ENCODE measurements at regions not wholly inside any gene's neighbourhood (a gene's known extent, or its start where the extent isn't known, plus 50 kb on each side); places are given as distances from the start of the nearest gene placed in this dataset.

DNA sequence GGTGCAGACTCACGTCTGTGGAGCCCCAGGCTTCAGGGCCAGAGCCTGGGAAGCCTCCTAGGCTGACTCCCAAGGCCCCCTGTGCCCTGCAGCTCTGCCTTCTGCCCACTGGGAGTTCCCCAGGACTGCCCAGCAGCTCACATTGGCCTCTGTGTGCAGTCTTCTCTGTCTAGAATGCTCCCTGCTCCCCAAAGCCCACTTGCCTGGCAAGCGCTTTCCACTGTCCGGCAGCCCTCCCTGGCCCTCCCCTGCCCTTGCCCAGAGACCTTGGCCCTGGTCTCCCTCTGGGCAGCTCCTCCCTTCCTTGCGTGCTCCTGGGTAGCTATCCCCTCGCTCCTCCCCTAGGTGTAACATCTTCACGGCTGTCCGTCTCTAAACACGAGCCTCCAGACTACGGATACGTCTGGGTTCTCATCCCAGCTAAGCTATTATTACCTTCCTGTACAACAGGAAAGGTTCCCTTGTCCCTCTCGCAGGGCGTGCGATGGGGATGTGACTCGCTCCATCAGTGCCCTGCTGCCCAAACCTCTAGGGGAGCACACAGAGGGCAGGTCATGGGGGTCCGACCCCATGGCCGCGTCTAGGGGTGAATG is 325.5 kb upstream of the RTL1 start:
- Histone ChIP-seq H3K9me3 (ENCODE audit: control insufficient read depth, low read length) (no peaks in the 10 kb centered on the region), H3K9ac (ENCODE audit: low read length) (no peak overlapping the region), H3K36me3 (ENCODE audit: control insufficient read depth, insufficient read depth, low read length, severe bottlenecking) (no peaks in the 10 kb centered on the region), H3K4me1 (ENCODE audit: control insufficient read depth, insufficient read depth, low read length) (no peaks in the 10 kb centered on the region), H3K4me3 (ENCODE audit: low read length) (peak overlapping the region; percentile 52), H3K27me3 (replicated peaks; ENCODE audit: control insufficient read depth, insufficient read depth, low read length) (peaks cover 11% of the 10 kb centered on the region)
- no peak for DNase-seq (ENCODE audit: low read depth)

GRCh38 chr14:101229666-101230065 is 326.1 kb upstream of the RTL1 start:
- Histone ChIP-seq H3K9ac (ENCODE audit: low read length) (no peak overlapping the region), H3K9me3 (ENCODE audit: control insufficient read depth, low read length) (no peaks in the 10 kb centered on the region), H3K27me3 (replicated peaks; ENCODE audit: control insufficient read depth, insufficient read depth, low read length) (peaks cover 10% of the 10 kb centered on the region), H3K36me3 (ENCODE audit: control insufficient read depth, insufficient read depth, low read length, severe bottlenecking) (no peaks in the 10 kb centered on the region), H3K4me3 (ENCODE audit: low read length) (peak overlapping the region; percentile 52), H3K4me1 (ENCODE audit: control insufficient read depth, insufficient read depth, low read length) (no peaks in the 10 kb centered on the region)
- DNase-seq (ENCODE audit: low read depth), result no peak

DNA sequence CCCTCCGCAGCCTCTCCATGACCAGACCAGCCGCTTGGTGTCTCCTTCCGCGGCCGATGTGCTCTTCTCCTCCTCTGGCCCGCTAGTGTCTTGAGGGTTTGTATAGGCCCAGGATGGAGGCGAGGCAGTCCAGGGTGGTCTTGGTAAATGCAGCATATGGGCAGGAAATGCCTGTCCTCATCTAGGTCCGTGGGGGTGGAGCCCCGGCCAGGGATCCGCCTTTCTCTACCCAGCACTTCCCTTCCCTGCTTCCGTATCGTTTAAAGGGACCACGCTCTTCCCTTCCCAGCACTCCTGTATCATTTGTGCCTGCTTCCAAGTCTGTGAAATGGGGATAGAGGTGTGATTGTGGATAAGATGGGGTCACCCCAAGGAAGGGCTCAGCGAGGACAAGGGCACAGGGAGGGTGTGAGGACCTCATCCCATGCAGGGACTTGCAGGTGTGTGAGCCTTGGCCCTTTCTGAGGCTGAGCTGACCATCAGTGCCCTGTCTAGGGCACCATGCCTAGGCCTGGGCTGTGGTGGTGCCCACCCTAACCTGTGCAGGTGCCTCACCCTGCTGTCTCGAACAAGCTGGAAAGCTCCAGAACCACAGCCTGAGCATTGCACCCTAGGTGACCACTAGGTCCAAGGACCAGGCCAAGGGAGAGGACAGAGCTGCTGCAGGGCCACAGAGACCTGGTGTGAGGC is 326.8 kb upstream of the RTL1 start:
- H3K27me3 ChIP-seq (replicated peaks; ENCODE audit: control insufficient read depth, insufficient read depth, low read length), result peaks cover 4% of the 10 kb centered on the region
- peak overlapping the region; percentile 26 for H3K4me3 ChIP-seq (ENCODE audit: low read length)
- DNase-seq (ENCODE audit: low read depth), result no peak
- no peaks in the 10 kb centered on the region for H3K9me3 ChIP-seq (ENCODE audit: control insufficient read depth, low read length)
- no peak overlapping the region for H3K9ac ChIP-seq (ENCODE audit: low read length)
- H3K4me1 ChIP-seq (ENCODE audit: control insufficient read depth, insufficient read depth, low read length), result no peaks in the 10 kb centered on the region
- no peaks in the 10 kb centered on the region for H3K36me3 ChIP-seq (ENCODE audit: control insufficient read depth, insufficient read depth, low read length, severe bottlenecking)

- no peak for DNase-seq (ENCODE audit: low read depth)
- H3K27me3 ChIP-seq (replicated peaks; ENCODE audit: control insufficient read depth, insufficient read depth, low read length), result peaks cover 4% of the 10 kb centered on the region
- H3K9ac ChIP-seq (ENCODE audit: low read length), result no peak overlapping the region
- H3K36me3 ChIP-seq (ENCODE audit: control insufficient read depth, insufficient read depth, low read length, severe bottlenecking), result no peaks in the 10 kb centered on the region
- no peak overlapping the region for H3K4me3 ChIP-seq (ENCODE audit: low read length)
- no peaks in the 10 kb centered on the region for H3K4me1 ChIP-seq (ENCODE audit: control insufficient read depth, insufficient read depth, low read length)
- H3K9me3 ChIP-seq (ENCODE audit: control insufficient read depth, low read length), result no peaks in the 10 kb centered on the region
Measured at GRCh38 chr14:101230851-101231550, 327.5 kb upstream of the RTL1 start.

GRCh38 chr14:101231828-101232227 is 328.3 kb upstream of the RTL1 start:
- Histone ChIP-seq H3K36me3 (ENCODE audit: control insufficient read depth, insufficient read depth, low read length, severe bottlenecking) (no peaks in the 10 kb centered on the region), H3K4me1 (ENCODE audit: control insufficient read depth, insufficient read depth, low read length) (no peaks in the 10 kb centered on the region), H3K9ac (ENCODE audit: low read length) (no peak overlapping the region), H3K4me3 (ENCODE audit: low read length) (no peak overlapping the region), H3K27me3 (replicated peaks; ENCODE audit: control insufficient read depth, insufficient read depth, low read length) (peaks cover 11% of the 10 kb centered on the region), H3K9me3 (ENCODE audit: control insufficient read depth, low read length) (no peaks in the 10 kb centered on the region)
- DNase-seq (ENCODE audit: low read depth), result no peak

DNA sequence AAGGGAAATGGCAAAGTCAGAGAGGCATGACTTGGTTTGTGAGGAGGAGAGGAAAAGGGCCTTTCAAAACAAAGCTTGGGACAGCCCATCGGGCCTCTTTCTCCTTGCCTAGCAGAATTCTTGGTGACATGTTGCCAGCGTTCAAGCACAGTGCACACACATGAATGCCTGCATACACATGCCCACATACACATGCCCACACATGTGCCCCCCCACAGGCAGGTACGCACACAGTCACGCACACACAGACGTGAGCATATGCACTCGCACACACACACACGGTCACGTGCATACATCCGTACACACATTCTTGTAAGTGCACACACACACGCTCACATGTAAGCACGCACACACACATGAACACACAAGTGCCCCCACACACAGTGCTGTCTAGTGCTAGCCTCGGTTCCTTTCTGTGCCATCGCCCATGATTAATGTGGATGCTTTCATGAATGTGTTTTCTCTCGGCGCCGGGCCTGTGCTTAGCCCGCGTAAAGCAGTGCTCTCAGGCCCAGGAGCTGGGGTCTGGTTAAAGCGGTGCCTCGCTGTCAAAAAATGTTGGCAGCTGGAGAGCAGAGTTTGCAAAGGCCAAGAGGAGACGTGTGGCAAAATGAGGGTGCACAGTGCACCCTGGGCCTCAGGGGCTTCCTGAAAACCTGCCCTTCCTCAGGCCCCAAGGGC is 328.8 kb upstream of the DIO3 start:
- no peaks in the 10 kb centered on the region for H3K36me3 ChIP-seq (ENCODE audit: control insufficient read depth, insufficient read depth, low read length, severe bottlenecking)
- H3K4me1 ChIP-seq (ENCODE audit: control insufficient read depth, insufficient read depth, low read length), result no peaks in the 10 kb centered on the region
- DNase-seq (ENCODE audit: low read depth), result no peak
- H3K4me3 ChIP-seq (ENCODE audit: low read length), result no peak overlapping the region
- H3K27me3 ChIP-seq (replicated peaks; ENCODE audit: control insufficient read depth, insufficient read depth, low read length), result peaks cover 14% of the 10 kb centered on the region
- H3K9ac ChIP-seq (ENCODE audit: low read length), result no peak overlapping the region
- H3K9me3 ChIP-seq (ENCODE audit: control insufficient read depth, low read length), result no peaks in the 10 kb centered on the region

GRCh38 chr14:101233021-101233366 is 328.3 kb upstream of the DIO3 start:
- no peak overlapping the region for H3K9ac ChIP-seq (ENCODE audit: low read length)
- H3K4me1 ChIP-seq (ENCODE audit: control insufficient read depth, insufficient read depth, low read length), result no peaks in the 10 kb centered on the region
- no peak overlapping the region for H3K4me3 ChIP-seq (ENCODE audit: low read length)
- peaks cover 16% of the 10 kb centered on the region for H3K27me3 ChIP-seq (replicated peaks; ENCODE audit: control insufficient read depth, insufficient read depth, low read length)
- H3K36me3 ChIP-seq (ENCODE audit: control insufficient read depth, insufficient read depth, low read length, severe bottlenecking), result no peaks in the 10 kb centered on the region
- no peaks in the 10 kb centered on the region for H3K9me3 ChIP-seq (ENCODE audit: control insufficient read depth, low read length)
- DNase-seq (ENCODE audit: low read depth), result no peak

GRCh38 chr14:101233391-101233790 is 327.9 kb upstream of the DIO3 start:
- no peaks in the 10 kb centered on the region for H3K4me1 ChIP-seq (ENCODE audit: control insufficient read depth, insufficient read depth, low read length)
- no peak overlapping the region for H3K4me3 ChIP-seq (ENCODE audit: low read length)
- H3K9ac ChIP-seq (ENCODE audit: low read length), result no peak overlapping the region
- DNase-seq (ENCODE audit: low read depth), result no peak
- H3K9me3 ChIP-seq (ENCODE audit: control insufficient read depth, low read length), result no peaks in the 10 kb centered on the region
- H3K27me3 ChIP-seq (replicated peaks; ENCODE audit: control insufficient read depth, insufficient read depth, low read length), result peaks cover 19% of the 10 kb centered on the region
- H3K36me3 ChIP-seq (ENCODE audit: control insufficient read depth, insufficient read depth, low read length, severe bottlenecking), result no peaks in the 10 kb centered on the region

GRCh38 chr14:101233808-101234207 is 327.5 kb upstream of the DIO3 start:
- no peak overlapping the region for H3K4me3 ChIP-seq (ENCODE audit: low read length)
- peaks cover 19% of the 10 kb centered on the region for H3K27me3 ChIP-seq (replicated peaks; ENCODE audit: control insufficient read depth, insufficient read depth, low read length)
- no peaks in the 10 kb centered on the region for H3K36me3 ChIP-seq (ENCODE audit: control insufficient read depth, insufficient read depth, low read length, severe bottlenecking)
- H3K4me1 ChIP-seq (ENCODE audit: control insufficient read depth, insufficient read depth, low read length), result no peaks in the 10 kb centered on the region
- no peaks in the 10 kb centered on the region for H3K9me3 ChIP-seq (ENCODE audit: control insufficient read depth, low read length)
- no peak for DNase-seq (ENCODE audit: low read depth)
- no peak overlapping the region for H3K9ac ChIP-seq (ENCODE audit: low read length)

DNA sequence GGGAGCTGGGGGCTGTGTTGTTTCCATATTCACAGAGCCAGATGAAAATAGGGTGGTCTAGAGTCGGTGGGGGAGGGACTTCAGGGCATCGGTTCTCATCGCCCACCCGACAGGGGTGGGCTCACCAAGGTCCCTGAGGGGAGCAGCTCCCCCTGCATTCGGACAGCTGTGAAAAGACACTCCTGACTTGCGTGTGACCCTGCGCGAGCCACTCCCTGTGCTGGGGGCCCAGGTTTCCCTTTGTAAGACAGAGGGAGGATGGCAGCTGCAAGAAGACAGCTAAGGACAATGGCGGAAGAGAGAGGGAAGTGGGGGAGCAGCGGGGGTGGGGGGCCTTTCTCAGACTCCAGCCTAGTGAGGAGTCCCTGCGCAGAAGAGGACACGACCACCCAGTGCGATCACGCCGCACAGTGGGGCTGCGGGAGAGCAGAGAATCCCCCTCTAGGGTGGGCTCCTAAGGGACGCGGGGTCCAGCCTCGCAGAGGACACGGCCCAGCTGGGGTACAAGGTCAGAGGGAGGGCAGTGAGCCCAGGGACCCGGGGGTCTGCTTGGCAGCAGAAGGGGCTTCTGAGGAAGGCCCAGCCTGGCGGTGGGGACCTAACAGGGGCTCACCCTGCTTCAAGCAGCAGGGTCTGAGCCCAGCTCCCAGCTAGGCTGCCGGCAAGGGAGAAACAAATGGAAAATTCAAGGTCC is 326.9 kb upstream of the DIO3 start:
- DNase-seq (ENCODE audit: low read depth), result no peak
- H3K4me1 ChIP-seq (ENCODE audit: control insufficient read depth, insufficient read depth, low read length), result no peaks in the 10 kb centered on the region
- H3K36me3 ChIP-seq (ENCODE audit: control insufficient read depth, insufficient read depth, low read length, severe bottlenecking), result no peaks in the 10 kb centered on the region
- no peak overlapping the region for H3K4me3 ChIP-seq (ENCODE audit: low read length)
- no peaks in the 10 kb centered on the region for H3K9me3 ChIP-seq (ENCODE audit: control insufficient read depth, low read length)
- H3K9ac ChIP-seq (ENCODE audit: low read length), result no peak overlapping the region
- peaks cover 23% of the 10 kb centered on the region for H3K27me3 ChIP-seq (replicated peaks; ENCODE audit: control insufficient read depth, insufficient read depth, low read length)

- no peak overlapping the region for H3K9ac ChIP-seq (ENCODE audit: low read length)
- H3K4me3 ChIP-seq (ENCODE audit: low read length), result no peak overlapping the region
- H3K36me3 ChIP-seq (ENCODE audit: control insufficient read depth, insufficient read depth, low read length, severe bottlenecking), result no peaks in the 10 kb centered on the region
- H3K27me3 ChIP-seq (replicated peaks; ENCODE audit: control insufficient read depth, insufficient read depth, low read length), result peaks cover 23% of the 10 kb centered on the region
- no peaks in the 10 kb centered on the region for H3K4me1 ChIP-seq (ENCODE audit: control insufficient read depth, insufficient read depth, low read length)
- DNase-seq (ENCODE audit: low read depth), result no peak
- H3K9me3 ChIP-seq (ENCODE audit: control insufficient read depth, low read length), result no peaks in the 10 kb centered on the region
Measured at GRCh38 chr14:101234999-101235334, 326.3 kb upstream of the DIO3 start.

All from adipocyte (in vitro differentiated cells).